ENCODE measurements at regions not wholly inside any gene's neighbourhood (a gene's known extent, or its start where the extent isn't known, plus 50 kb on each side); places are given as distances from the start of the nearest gene placed in this dataset.

- Histone ChIP-seq H3K27me3 (no peaks in the 10 kb centered on the region), H3K36me3 (no peaks in the 10 kb centered on the region), H3K4me3 (no peak overlapping the region), H3K27ac (no peak overlapping the region), H3K4me1 (no peaks in the 10 kb centered on the region), H3K9me3 (no peaks in the 10 kb centered on the region)
- DNase-seq (no peak), ATAC-seq (no peak)
- TF ChIP-seq CTCF (IDR thresholded peaks at IDR 0.05): no peak
- intact Hi-C loops (cut with DNase I): no loop called here
Measured at GRCh38 chr4:123945301-123945700, 548.7 kb downstream of the SPRY1 start.

- Histone ChIP-seq H3K4me1 (no peaks in the 10 kb centered on the region), H3K27ac (no peak overlapping the region), H3K9me3 (no peaks in the 10 kb centered on the region), H3K4me3 (no peak overlapping the region), H3K27me3 (no peaks in the 10 kb centered on the region), H3K36me3 (no peaks in the 10 kb centered on the region)
- no peak for TF ChIP-seq CTCF (IDR thresholded peaks at IDR 0.05)
- no peak for ATAC-seq
- intact Hi-C loops (cut with DNase I): no loop called here
- no peak for DNase-seq
Measured at GRCh38 chr4:123950530-123950929, 553.9 kb downstream of the SPRY1 start.

GRCh38 chr4:123952530-123953274 is 556.1 kb downstream of the SPRY1 start:
- no peaks in the 10 kb centered on the region for H3K27me3 ChIP-seq
- DNase-seq (no peak), ATAC-seq (no peak)
- H3K27ac ChIP-seq: no peak overlapping the region
- no peak overlapping the region for H3K4me3 ChIP-seq
- no peaks in the 10 kb centered on the region for H3K4me1 ChIP-seq
- intact Hi-C loops (cut with DNase I): no loop called here
- TF ChIP-seq CTCF (IDR thresholded peaks at IDR 0.05): no peak
- no peaks in the 10 kb centered on the region for H3K9me3 ChIP-seq
- H3K36me3 ChIP-seq: no peaks in the 10 kb centered on the region

GRCh38 chr4:123953566-123953965 is 557.0 kb downstream of the SPRY1 start:
- no peak overlapping the region for H3K4me3 ChIP-seq
- no peak for DNase-seq
- H3K4me1 ChIP-seq: no peaks in the 10 kb centered on the region
- H3K27me3 ChIP-seq: no peaks in the 10 kb centered on the region
- no peak for ATAC-seq
- intact Hi-C loops (cut with DNase I): no loop called here
- no peak overlapping the region for H3K27ac ChIP-seq
- no peaks in the 10 kb centered on the region for H3K9me3 ChIP-seq
- no peaks in the 10 kb centered on the region for H3K36me3 ChIP-seq
- no peak for TF ChIP-seq CTCF (IDR thresholded peaks at IDR 0.05)

- no peak for TF ChIP-seq CTCF (IDR thresholded peaks at IDR 0.05)
- Histone ChIP-seq H3K4me1 (no peaks in the 10 kb centered on the region), H3K27me3 (no peaks in the 10 kb centered on the region), H3K36me3 (no peaks in the 10 kb centered on the region), H3K4me3 (no peak overlapping the region), H3K27ac (no peak overlapping the region), H3K9me3 (no peaks in the 10 kb centered on the region)
- no peak for ATAC-seq
- DNase-seq: no peak
- intact Hi-C loops (cut with DNase I): no loop called here
Measured at GRCh38 chr4:123954220-123954619, 557.6 kb downstream of the SPRY1 start.
